ENCODE measurements at regions not wholly inside any gene's neighbourhood (a gene's known extent, or its start where the extent isn't known, plus 50 kb on each side); places are given as distances from the start of the nearest gene placed in this dataset.

- TF ChIP-seq CTCF (IDR thresholded peaks at IDR 0.05; ENCODE audit: unreplicated experiment), result no peak
- no peak overlapping the region for H3K27ac Mint-ChIP-seq (ENCODE audit: low read depth, unreplicated experiment)
These were observed 105.8 kb downstream of the DIO2 start for GRCh38 chr14:80105488-80105994.

GRCh38 chr14:80101835-80102234 lies 109.5 kb downstream of the DIO2 start:
- CTCF ChIA-PET, result interaction anchor here (1.2 kb wide), 1 partner anchor 485 kb away, joined by 3 read pairs; no protein-coding TSS in a partner anchor
- TF ChIP-seq CTCF (IDR thresholded peaks at IDR 0.05; ENCODE audit: unreplicated experiment), result no peak
- no peaks in the 10 kb centered on the region for H3K36me3 Mint-ChIP-seq (ENCODE audit: insufficient read depth, unreplicated experiment)
- intact Hi-C loops (cut with micrococcal nuclease), result no loop called here
- POLR2A ChIA-PET, result no interaction called here
- H3K9me3 Mint-ChIP-seq (ENCODE audit: unreplicated experiment), result no peaks in the 10 kb centered on the region
- H3K27ac Mint-ChIP-seq (ENCODE audit: low read depth, unreplicated experiment), result no peak overlapping the region
- H3K4me3 Mint-ChIP-seq (ENCODE audit: unreplicated experiment), result no peak overlapping the region
- BruUV-seq (replicated peaks), result no TSS peak
- H3K4me1 Mint-ChIP-seq (ENCODE audit: insufficient read depth, unreplicated experiment), result no peaks in the 10 kb centered on the region
- no peak for DNase-seq (ENCODE audit: unreplicated experiment)
- H3K27me3 Mint-ChIP-seq (ENCODE audit: insufficient read depth, unreplicated experiment), result no peaks in the 10 kb centered on the region

More at GRCh38 chr14:80105488-80105994, 105.8 kb downstream of the DIO2 start:
- no peaks in the 10 kb centered on the region for H3K9me3 Mint-ChIP-seq (ENCODE audit: unreplicated experiment)
- no TSS peak for BruUV-seq (replicated peaks)
- DNase-seq (ENCODE audit: unreplicated experiment), result no peak
- POLR2A ChIA-PET, result no interaction called here
- H3K36me3 Mint-ChIP-seq (ENCODE audit: insufficient read depth, unreplicated experiment), result no peaks in the 10 kb centered on the region
- no peaks in the 10 kb centered on the region for H3K4me1 Mint-ChIP-seq (ENCODE audit: insufficient read depth, unreplicated experiment)
- intact Hi-C loops (cut with micrococcal nuclease), result no loop called here
- CTCF ChIA-PET, result interaction anchor here (0.6 kb wide), 1 partner anchor 55 kb away, joined by 7 read pairs; no protein-coding TSS in a partner anchor
- no peaks in the 10 kb centered on the region for H3K27me3 Mint-ChIP-seq (ENCODE audit: insufficient read depth, unreplicated experiment)
- no peak overlapping the region for H3K4me3 Mint-ChIP-seq (ENCODE audit: unreplicated experiment)

GRCh38 chr14:80100681-80101080 lies 110.6 kb downstream of the DIO2 start:
- BruUV-seq (replicated peaks), result no TSS peak
- Mint-ChIP-seq H3K4me3 (ENCODE audit: unreplicated experiment) (no peak overlapping the region), H3K27ac (ENCODE audit: low read depth, unreplicated experiment) (no peak overlapping the region), H3K9me3 (ENCODE audit: unreplicated experiment) (no peaks in the 10 kb centered on the region), H3K4me1 (ENCODE audit: insufficient read depth, unreplicated experiment) (no peaks in the 10 kb centered on the region), H3K27me3 (ENCODE audit: insufficient read depth, unreplicated experiment) (no peaks in the 10 kb centered on the region), H3K36me3 (ENCODE audit: insufficient read depth, unreplicated experiment) (no peaks in the 10 kb centered on the region)
- TF ChIP-seq CTCF (IDR thresholded peaks at IDR 0.05; ENCODE audit: unreplicated experiment), result no peak
- CTCF ChIA-PET, result interaction anchor here (1.2 kb wide), 1 partner anchor 486 kb away, joined by 3 read pairs; no protein-coding TSS in a partner anchor
- DNase-seq (ENCODE audit: unreplicated experiment), result no peak
- intact Hi-C loops (cut with micrococcal nuclease), result no loop called here
- POLR2A ChIA-PET, result no interaction called here

GRCh38 chr14:80095623-80096022 lies 115.7 kb downstream of the DIO2 start:
- Mint-ChIP-seq H3K9me3 (ENCODE audit: unreplicated experiment) (no peaks in the 10 kb centered on the region), H3K4me1 (ENCODE audit: insufficient read depth, unreplicated experiment) (no peaks in the 10 kb centered on the region), H3K27ac (ENCODE audit: low read depth, unreplicated experiment) (no peak overlapping the region), H3K27me3 (ENCODE audit: insufficient read depth, unreplicated experiment) (no peaks in the 10 kb centered on the region), H3K36me3 (ENCODE audit: insufficient read depth, unreplicated experiment) (no peaks in the 10 kb centered on the region), H3K4me3 (ENCODE audit: unreplicated experiment) (no peak overlapping the region)
- no peak for TF ChIP-seq CTCF (IDR thresholded peaks at IDR 0.05; ENCODE audit: unreplicated experiment)
- peak; percentile 6 for DNase-seq (ENCODE audit: unreplicated experiment)
- intact Hi-C loops (cut with micrococcal nuclease), result no loop called here
- BruUV-seq (replicated peaks), result no TSS peak
- CTCF ChIA-PET, result interaction anchor here (1.7 kb wide), 1 partner anchor 11 kb away, joined by 4 read pairs; no protein-coding TSS in a partner anchor
- POLR2A ChIA-PET, result no interaction called here

Measured in MCF 10A (cell line).